SK-N-SH (cell line): ENCODE measurements at regions not wholly inside any gene's neighbourhood (a gene's known extent, or its start where the extent isn't known, plus 50 kb on each side); places are given as distances from the start of the nearest gene placed in this dataset.

Experiments used
- EP300 ChIP-seq, 2 experiments: IDR thresholded peaks; 2 replicates each; pipeline versions ENCODE4 v1.4.0 to v1.6.1; 2012; ENCODE audit warnings: borderline replicate concordance in 1 of 2, low read depth in 1 of 2, low read length in 1 of 2
- GABPA ChIP-seq: IDR thresholded peaks from 2 replicates; pipeline ENCODE4 v1.4.0; 2012; ENCODE audit warnings: low read depth, mild to moderate bottlenecking
- IRF3 ChIP-seq: fragments of 150-350 bp; IDR thresholded peaks from 2 replicates; pipeline ENCODE4 v1.6.1; 2016; ENCODE audit warnings: mild to moderate bottlenecking, low read depth, low read length
- RFX5 ChIP-seq: IDR thresholded peaks from 2 replicates; pipeline ENCODE4 v1.6.1; 2012; ENCODE audit warnings: mild to moderate bottlenecking, improper control_type of control experiment, low read length
- TAF1 ChIP-seq: IDR thresholded peaks from 2 replicates; pipeline ENCODE4 v1.6.1; 2012; ENCODE audit warnings: low read depth, mild to moderate bottlenecking, low read length, moderate library complexity, borderline replicate concordance
- USF1 ChIP-seq: IDR thresholded peaks from 2 replicates; pipeline ENCODE4 v1.4.0; 2012; ENCODE audit warnings: low read depth, borderline replicate concordance
- YY1 ChIP-seq: IDR thresholded peaks from 2 replicates; pipeline ENCODE4 v1.4.0; 2012; ENCODE audit warnings: low read depth, mild to moderate bottlenecking
- TF ChIP-seq, protein P1 (sequence below): fragments of 200-600 bp; sonication (generic); IDR thresholded peaks from 2 replicates; pipeline ENCODE4 v1.6.1; 2017; ENCODE audit warnings: antibody characterized with exemption, mild to moderate bottlenecking, moderate library complexity
- TF ChIP-seq, protein P2 (sequence below): IDR thresholded peaks from 2 replicates; pipeline ENCODE4 v1.4.0; 2012; ENCODE audit warnings: low read depth

GRCh38 chr16:80346111-80346632 is 194.6 kb upstream of the DYNLRB2 start:
- TF ChIP-seq IRF3 (no peak), TAF1 (no peak), RFX5 (no peak), USF1 (no peak), YY1 (no peak), GABPA (no peak), EP300 (IDR thresholded peaks at IDR 0.05; ENCODE audit: borderline replicate concordance in 1 of 2, low read depth in 1 of 2, low read length in 1 of 2) (no peak)
- TF ChIP-seq, protein P1, sequence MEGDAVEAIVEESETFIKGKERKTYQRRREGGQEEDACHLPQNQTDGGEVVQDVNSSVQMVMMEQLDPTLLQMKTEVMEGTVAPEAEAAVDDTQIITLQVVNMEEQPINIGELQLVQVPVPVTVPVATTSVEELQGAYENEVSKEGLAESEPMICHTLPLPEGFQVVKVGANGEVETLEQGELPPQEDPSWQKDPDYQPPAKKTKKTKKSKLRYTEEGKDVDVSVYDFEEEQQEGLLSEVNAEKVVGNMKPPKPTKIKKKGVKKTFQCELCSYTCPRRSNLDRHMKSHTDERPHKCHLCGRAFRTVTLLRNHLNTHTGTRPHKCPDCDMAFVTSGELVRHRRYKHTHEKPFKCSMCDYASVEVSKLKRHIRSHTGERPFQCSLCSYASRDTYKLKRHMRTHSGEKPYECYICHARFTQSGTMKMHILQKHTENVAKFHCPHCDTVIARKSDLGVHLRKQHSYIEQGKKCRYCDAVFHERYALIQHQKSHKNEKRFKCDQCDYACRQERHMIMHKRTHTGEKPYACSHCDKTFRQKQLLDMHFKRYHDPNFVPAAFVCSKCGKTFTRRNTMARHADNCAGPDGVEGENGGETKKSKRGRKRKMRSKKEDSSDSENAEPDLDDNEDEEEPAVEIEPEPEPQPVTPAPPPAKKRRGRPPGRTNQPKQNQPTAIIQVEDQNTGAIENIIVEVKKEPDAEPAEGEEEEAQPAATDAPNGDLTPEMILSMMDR = no peak
- TF ChIP-seq, protein P2, sequence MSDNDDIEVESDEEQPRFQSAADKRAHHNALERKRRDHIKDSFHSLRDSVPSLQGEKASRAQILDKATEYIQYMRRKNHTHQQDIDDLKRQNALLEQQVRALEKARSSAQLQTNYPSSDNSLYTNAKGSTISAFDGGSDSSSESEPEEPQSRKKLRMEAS = no peak
